NAMALWA (cell line): ENCODE measurements at regions not wholly inside any gene's neighbourhood (a gene's known extent, or its start where the extent isn't known, plus 50 kb on each side); places are given as distances from the start of the nearest gene placed in this dataset.
"Not testable (repeated sequence)": the region's sequence is repeated elsewhere in the genome, so short reads cannot be mapped to it uniquely, and the experiment has no call there.

Experiments used
- DNase-seq: peaks from one replicate; pipeline ENCODE4 v3.0.0-alpha.2; 2015; ENCODE audit warnings: low spot score

- no peak for DNase-seq
Measured at GRCh38 chr6:167662075-167662880, 164.4 kb upstream of the AFDN start.

- no peak for DNase-seq
Measured at GRCh38 chr6:167662881-167663205, 163.9 kb upstream of the AFDN start.

- DNase-seq, result no peak
Measured at GRCh38 chr6:167663316-167663715, 163.4 kb upstream of the AFDN start.

- no peak for DNase-seq
Measured at GRCh38 chr6:167663784-167664443, 162.8 kb upstream of the AFDN start.

- no peak for DNase-seq
Measured at GRCh38 chr6:167664678-167665660, 161.7 kb upstream of the AFDN start.

GRCh38 chr6:167665698-167666330 is 160.9 kb upstream of the AFDN start:
- DNase-seq, result no peak

GRCh38 chr6:167666571-167667203 is 160.0 kb upstream of the AFDN start:
- no peak for DNase-seq

GRCh38 chr6:167667204-167668018 is 159.3 kb upstream of the AFDN start:
- no peak for DNase-seq

- DNase-seq, result no peak
Measured at GRCh38 chr6:167668019-167668753, 158.5 kb upstream of the AFDN start.

- no peak for DNase-seq
Measured at GRCh38 chr6:167668754-167669552, 157.8 kb upstream of the AFDN start.

GRCh38 chr6:167669553-167669849 is 157.2 kb upstream of the AFDN start:
- no peak for DNase-seq

- no peak for DNase-seq
Measured at GRCh38 chr6:167669870-167670802, 156.6 kb upstream of the AFDN start.

GRCh38 chr6:167670938-167671338 is 155.8 kb upstream of the AFDN start:
- no peak for DNase-seq

- DNase-seq, result not testable (repeated sequence)
Measured at GRCh38 chr6:167671379-167671976, 155.2 kb upstream of the AFDN start.

GRCh38 chr6:167671977-167672687 is 154.6 kb upstream of the AFDN start:
- no peak for DNase-seq

- DNase-seq, result no peak
Measured at GRCh38 chr6:167672738-167673137, 154.0 kb upstream of the AFDN start.

GRCh38 chr6:167673946-167674345 is 152.8 kb upstream of the AFDN start:
- no peak for DNase-seq
